ENCODE measurements at regions not wholly inside any gene's neighbourhood (a gene's known extent, or its start where the extent isn't known, plus 50 kb on each side); places are given as distances from the start of the nearest gene placed in this dataset.
A peak's percentile ranks its signal among the peaks of the same experiment; 100 is the strongest.

GRCh38 chr11:15745266-15745665 is 611.1 kb downstream of the SOX6 start:
- no peak for DNase-seq

- DNase-seq: no peak
Observed at GRCh38 chr11:15747671-15748070, 608.7 kb downstream of the SOX6 start.

- no peak for DNase-seq
Observed at GRCh38 chr11:15748132-15748531, 608.2 kb downstream of the SOX6 start.

- no peak for DNase-seq
Observed at GRCh38 chr11:15748741-15749140, 607.6 kb downstream of the SOX6 start.

- peak; percentile 23 for DNase-seq
Observed at GRCh38 chr11:15750535-15751308, 605.6 kb downstream of the SOX6 start.

GRCh38 chr11:15754221-15754620 is 602.1 kb downstream of the SOX6 start:
- DNase-seq: no peak

GRCh38 chr11:15757048-15757698 is 599.2 kb downstream of the SOX6 start:
- DNase-seq: no peak

- peak; percentile 34 for DNase-seq
Observed at GRCh38 chr11:15758857-15759465, 597.4 kb downstream of the SOX6 start.

- DNase-seq: peak; percentile 79
Observed at GRCh38 chr11:15761235-15761634, 595.1 kb downstream of the SOX6 start.

GRCh38 chr11:15764326-15764725 is 592.0 kb downstream of the SOX6 start:
- no peak for DNase-seq

GRCh38 chr11:15764948-15765347 is 591.4 kb downstream of the SOX6 start:
- no peak for DNase-seq

- DNase-seq: no peak
Observed at GRCh38 chr11:15765530-15765929, 590.8 kb downstream of the SOX6 start.

GRCh38 chr11:15768321-15768720 is 588.0 kb downstream of the SOX6 start:
- no peak for DNase-seq

- DNase-seq: no peak
Observed at GRCh38 chr11:15769203-15769602, 587.1 kb downstream of the SOX6 start.

- no peak for DNase-seq
Observed at GRCh38 chr11:15770798-15771414, 585.4 kb downstream of the SOX6 start.

GRCh38 chr11:15772547-15772946 is 583.8 kb downstream of the SOX6 start:
- no peak for DNase-seq

- DNase-seq: no peak
Observed at GRCh38 chr11:15772981-15773380, 583.4 kb downstream of the SOX6 start.

- DNase-seq: no peak
Observed at GRCh38 chr11:15773476-15774387, 582.6 kb downstream of the SOX6 start.

GRCh38 chr11:15774388-15774939 is 581.9 kb downstream of the SOX6 start:
- DNase-seq: no peak

- DNase-seq: no peak
Observed at GRCh38 chr11:15775015-15775541, 581.3 kb downstream of the SOX6 start.

GRCh38 chr11:15775797-15776196 is 580.5 kb downstream of the SOX6 start:
- DNase-seq: no peak

- DNase-seq: no peak
Observed at GRCh38 chr11:15776366-15776765, 580.0 kb downstream of the SOX6 start.

All from DMS79 treated with DMSO at 0.1 percent for 48 hours (cell line).